PC-9 (cell line): ENCODE measurements at regions not wholly inside any gene's neighbourhood (a gene's known extent, or its start where the extent isn't known, plus 50 kb on each side); places are given as distances from the start of the nearest gene placed in this dataset.

ENCODE experiments used
- BruUV-seq: library from RNA; stranded (reverse); fragments of 400-500 nt; replicated peaks from 2 replicates; lab custom pipeline; 2021; lab: Mats Ljungman, UMichigan
- CTCF ChIA-PET: fragments of 300-600 bp; sonication (Branson Sonifier 250); formaldehyde crosslinking; loops from one replicate; lab custom pipeline; 2022; ENCODE audit warnings: antibody characterized with exemption; lab: Charles Lee
- POLR2A ChIA-PET: fragments of 300-600 bp; sonication (Branson Sonifier 250); formaldehyde crosslinking; loops from one replicate; lab custom pipeline; 2022; ENCODE audit warnings: antibody characterized with exemption; ENCODE audit not compliant: unreplicated experiment; lab: Charles Lee
- DNase-seq, 2 experiments: peaks; one replicate each; pipeline versions ENCODE4 v3.0.0 to v3.0.0-alpha.2; 2015 to 2022; ENCODE audit warnings: mixed read lengths in 1 of 2
- H2AFZ ChIP-seq: fragments of 200-600 bp; sonication (generic); 2 replicates; pipeline ENCODE4 v1.8.1; 2017; ENCODE audit warnings: antibody characterized with exemption
- H3F3A ChIP-seq: fragments of 200-600 bp; sonication (generic); 2 replicates; pipeline ENCODE4 v1.8.1; 2017; ENCODE audit warnings: antibody characterized with exemption, mild to moderate bottlenecking, low read depth; ENCODE audit not compliant: insufficient read depth
- H3K27ac ChIP-seq: fragments of 200-600 bp; sonication (generic); 2 replicates; pipeline ENCODE4 v1.6.1; 2016; ENCODE audit warnings: mixed run types
- H3K27me3 ChIP-seq: fragments of 200-600 bp; sonication (generic); 2 replicates; pipeline ENCODE4 v1.6.1; 2016; ENCODE audit warnings: low read depth, mixed run types; ENCODE audit not compliant: insufficient read depth
- H3K36me3 ChIP-seq: fragments of 200-600 bp; sonication (generic); 2 replicates; pipeline ENCODE4 v1.6.1; 2016; ENCODE audit warnings: low read depth, mixed run types
- H3K4me1 ChIP-seq: fragments of 200-600 bp; sonication (generic); replicated peaks from 2 replicates; pipeline ENCODE4 v1.6.1; 2016; ENCODE audit warnings: mixed run types; ENCODE audit not compliant: insufficient read depth
- H3K4me2 ChIP-seq: fragments of 200-600 bp; sonication (generic); 2 replicates; pipeline ENCODE4 v1.6.1; 2017; ENCODE audit warnings: mixed run types
- H3K4me3 ChIP-seq: fragments of 200-600 bp; sonication (generic); 2 replicates; pipeline ENCODE4 v1.6.1; 2016; ENCODE audit warnings: mixed run types
- H3K79me2 ChIP-seq: fragments of 200-600 bp; sonication (generic); 2 replicates; pipeline ENCODE4 v1.6.1; 2017; ENCODE audit warnings: low read depth, mixed run types
- H3K9me2 ChIP-seq: fragments of 200-600 bp; sonication (generic); 2 replicates; pipeline ENCODE4 v1.8.1; 2017; ENCODE audit warnings: mild to moderate bottlenecking; ENCODE audit not compliant: insufficient read depth
- H3K9me3 ChIP-seq: fragments of 200-600 bp; sonication (generic); 2 replicates; pipeline ENCODE4 v1.8.1; 2016; ENCODE audit warnings: low read depth; ENCODE audit not compliant: insufficient read depth
- H4K20me1 ChIP-seq: fragments of 200-600 bp; sonication (generic); 2 replicates; pipeline ENCODE4 v1.8.1; 2017; ENCODE audit not compliant: insufficient read depth
- EZH2 ChIP-seq: fragments of 200-600 bp; sonication (generic); IDR thresholded peaks from 2 replicates; pipeline ENCODE4 v1.8.0; 2017; ENCODE audit warnings: antibody characterized with exemption, low read depth
- intact Hi-C: fragments of 100-400 bp; cut with micrococcal nuclease; formaldehyde crosslinking; loops from one replicate; pipeline ENCODE4 v1.10.0; 2022; ENCODE audit not compliant: unreplicated experiment
- TF ChIP-seq, protein P1 (sequence below): fragments of 200-600 bp; sonication (generic); conservative IDR thresholded peaks from 2 replicates; pipeline ENCODE4 v1.6.1; 2017; ENCODE audit warnings: mixed run types, antibody characterized with exemption, mild to moderate bottlenecking, moderate library complexity

DNA sequence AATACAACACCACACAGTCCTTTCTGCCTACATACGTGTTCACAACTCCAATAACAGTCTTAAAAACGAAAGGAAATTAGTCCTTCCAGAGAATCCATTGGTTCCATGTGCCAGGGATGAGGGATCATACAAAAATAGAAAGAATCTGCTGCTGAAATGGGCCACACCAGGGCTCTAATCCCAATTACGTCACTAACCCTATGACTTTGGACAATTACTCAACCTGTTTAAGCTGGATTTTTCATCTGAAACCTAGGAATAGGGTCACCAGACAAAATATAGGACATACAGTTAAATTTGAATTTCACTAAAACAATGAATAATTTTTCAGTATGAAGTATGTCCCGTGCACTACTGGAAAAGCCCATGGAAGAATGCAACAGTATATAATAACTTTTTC lies 264.7 kb downstream of the YTHDC2 start:
- ChIA-PET CTCF (no interaction called here), POLR2A (no interaction called here)
- no peak overlapping the region for H3K4me2 ChIP-seq
- H3K4me1 ChIP-seq: no peaks in the 10 kb centered on the region
- H3K9me3 ChIP-seq: no peaks in the 10 kb centered on the region
- H3K79me2 ChIP-seq: no peaks in the 10 kb centered on the region
- H3K9me2 ChIP-seq: no peaks in the 10 kb centered on the region
- H3F3A ChIP-seq: no peaks in the 10 kb centered on the region
- no peak overlapping the region for H2AFZ ChIP-seq
- intact Hi-C loops: no loop called here
- no peak overlapping the region for H3K27ac ChIP-seq
- DNase-seq: no peak
- no peaks in the 10 kb centered on the region for H3K27me3 ChIP-seq
- H3K4me3 ChIP-seq: no peak overlapping the region
- no peaks in the 10 kb centered on the region for H3K36me3 ChIP-seq
- no TSS peak for BruUV-seq
- no peaks in the 10 kb centered on the region for H4K20me1 ChIP-seq
- TF ChIP-seq EZH2: no peak
- TF ChIP-seq, protein P1, sequence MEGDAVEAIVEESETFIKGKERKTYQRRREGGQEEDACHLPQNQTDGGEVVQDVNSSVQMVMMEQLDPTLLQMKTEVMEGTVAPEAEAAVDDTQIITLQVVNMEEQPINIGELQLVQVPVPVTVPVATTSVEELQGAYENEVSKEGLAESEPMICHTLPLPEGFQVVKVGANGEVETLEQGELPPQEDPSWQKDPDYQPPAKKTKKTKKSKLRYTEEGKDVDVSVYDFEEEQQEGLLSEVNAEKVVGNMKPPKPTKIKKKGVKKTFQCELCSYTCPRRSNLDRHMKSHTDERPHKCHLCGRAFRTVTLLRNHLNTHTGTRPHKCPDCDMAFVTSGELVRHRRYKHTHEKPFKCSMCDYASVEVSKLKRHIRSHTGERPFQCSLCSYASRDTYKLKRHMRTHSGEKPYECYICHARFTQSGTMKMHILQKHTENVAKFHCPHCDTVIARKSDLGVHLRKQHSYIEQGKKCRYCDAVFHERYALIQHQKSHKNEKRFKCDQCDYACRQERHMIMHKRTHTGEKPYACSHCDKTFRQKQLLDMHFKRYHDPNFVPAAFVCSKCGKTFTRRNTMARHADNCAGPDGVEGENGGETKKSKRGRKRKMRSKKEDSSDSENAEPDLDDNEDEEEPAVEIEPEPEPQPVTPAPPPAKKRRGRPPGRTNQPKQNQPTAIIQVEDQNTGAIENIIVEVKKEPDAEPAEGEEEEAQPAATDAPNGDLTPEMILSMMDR: no peak

DNA sequence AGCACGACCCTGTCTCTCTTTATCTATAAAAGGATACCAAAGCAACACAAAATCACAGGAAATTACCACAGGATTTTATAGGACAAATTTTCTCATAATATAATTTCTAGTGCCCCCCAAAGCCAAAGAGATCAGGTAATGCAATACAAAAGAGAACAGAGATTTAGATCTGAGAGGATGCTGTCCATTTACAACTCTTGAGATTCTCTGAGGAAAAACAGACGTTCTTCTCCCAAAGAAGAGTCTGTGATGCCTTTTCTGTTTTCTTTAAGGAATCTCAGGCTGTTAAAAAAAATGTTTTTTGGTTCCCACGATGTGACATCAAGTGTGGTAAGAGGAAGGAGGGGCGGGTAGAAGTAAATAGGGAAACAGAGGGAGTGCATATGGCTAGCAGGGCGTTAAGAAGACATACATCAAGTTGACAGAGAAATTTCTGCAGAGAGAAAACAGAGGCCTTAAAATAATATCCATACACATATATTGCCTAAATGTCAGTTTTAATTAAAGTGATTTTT lies 274.7 kb downstream of the YTHDC2 start:
- no peaks in the 10 kb centered on the region for H3K9me3 ChIP-seq
- DNase-seq: no peak
- CTCF ChIA-PET: no interaction called here
- no peaks in the 10 kb centered on the region for H4K20me1 ChIP-seq
- no peaks in the 10 kb centered on the region for H3K36me3 ChIP-seq
- peaks cover 19% of the 10 kb centered on the region for H3K27me3 ChIP-seq
- H3K9me2 ChIP-seq: no peaks in the 10 kb centered on the region
- no peaks in the 10 kb centered on the region for H3K79me2 ChIP-seq
- no peaks in the 10 kb centered on the region for H3K4me1 ChIP-seq
- TF ChIP-seq EZH2: no peak
- TF ChIP-seq, protein P1: no peak
- no peak overlapping the region for H3K27ac ChIP-seq
- no peak overlapping the region for H3K4me3 ChIP-seq
- intact Hi-C loops: no loop called here
- no peak overlapping the region for H3K4me2 ChIP-seq
- no peaks in the 10 kb centered on the region for H3F3A ChIP-seq
- POLR2A ChIA-PET: no interaction called here
- no TSS peak for BruUV-seq
- no peak overlapping the region for H2AFZ ChIP-seq

DNA sequence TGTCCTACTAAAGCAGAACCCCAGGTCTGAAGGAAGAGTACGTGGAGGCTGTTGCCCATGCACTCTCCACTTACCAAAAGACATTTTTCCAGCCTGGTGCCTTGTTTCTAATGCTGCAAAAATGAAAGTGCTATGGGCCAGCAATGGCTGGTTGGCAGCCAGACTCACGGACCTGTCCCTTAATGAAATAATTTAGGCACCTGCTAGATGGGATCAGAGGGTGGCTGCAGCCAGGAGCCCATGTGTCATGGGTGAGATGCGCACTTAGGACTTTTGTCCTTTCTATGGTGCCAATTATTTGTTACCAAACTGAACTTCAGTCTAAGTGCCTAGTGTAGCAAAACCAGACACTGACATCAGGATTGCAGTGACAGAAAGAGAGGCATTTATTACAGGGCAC lies 276.3 kb downstream of the YTHDC2 start:
- Histone ChIP-seq H3K4me2 (no peak overlapping the region), H3K4me3 (no peak overlapping the region), H3K27ac (no peak overlapping the region), H3K79me2 (no peaks in the 10 kb centered on the region), H3K36me3 (no peaks in the 10 kb centered on the region), H2AFZ (no peak overlapping the region), H3F3A (no peaks in the 10 kb centered on the region), H3K9me2 (no peaks in the 10 kb centered on the region), H3K9me3 (no peaks in the 10 kb centered on the region), H4K20me1 (no peaks in the 10 kb centered on the region), H3K27me3 (peaks cover 19% of the 10 kb centered on the region), H3K4me1 (no peaks in the 10 kb centered on the region)
- BruUV-seq: no TSS peak
- ChIA-PET POLR2A (no interaction called here), CTCF (no interaction called here)
- no peak for TF ChIP-seq EZH2
- TF ChIP-seq, protein P1: no peak
- intact Hi-C loops: no loop called here
- no peak for DNase-seq
